GM10266 (cell line): ENCODE measurements at regions not wholly inside any gene's neighbourhood (a gene's known extent, or its start where the extent isn't known, plus 50 kb on each side); places are given as distances from the start of the nearest gene placed in this dataset.

Source experiments
- DNase-seq: peaks from one replicate; pipeline ENCODE4 v3.0.0; 2012; ENCODE audit errors: extremely low spot score
- CTCF ChIP-seq: IDR thresholded peaks from 2 replicates; pipeline ENCODE4 v1.5.1; 2012; ENCODE audit warnings: mild to moderate bottlenecking, low read depth; ENCODE audit not compliant: control insufficient read depth, insufficient read depth; ENCODE audit errors: missing control alignments

- TF ChIP-seq CTCF = no peak
- no peak for DNase-seq
These were observed 307.7 kb downstream of the MMUT start for GRCh38 chr6:49155316-49155715.

GRCh38 chr6:49151957-49152356, 311.1 kb downstream of the MMUT start:
- DNase-seq = no peak
- TF ChIP-seq CTCF = no peak

- DNase-seq = no peak
- TF ChIP-seq CTCF = no peak
These were observed 311.6 kb downstream of the MMUT start for GRCh38 chr6:49151461-49151860.

- DNase-seq = no peak
- no peak for TF ChIP-seq CTCF
These were observed 312.0 kb downstream of the MMUT start for GRCh38 chr6:49151033-49151432.

- TF ChIP-seq CTCF = no peak
- DNase-seq = no peak
These were observed 317.8 kb downstream of the MMUT start for GRCh38 chr6:49145280-49145679.

- DNase-seq = no peak
- TF ChIP-seq CTCF = no peak
These were observed 320.5 kb downstream of the MMUT start for GRCh38 chr6:49142421-49143151.

GRCh38 chr6:49121970-49122369, 341.1 kb downstream of the MMUT start:
- TF ChIP-seq CTCF = no peak
- DNase-seq = no peak
